Cardiac muscle cell (in vitro differentiated cells and primary cell): ENCODE measurements at regions not wholly inside any gene's neighbourhood (a gene's known extent, or its start where the extent isn't known, plus 50 kb on each side); places are given as distances from the start of the nearest gene placed in this dataset.
A peak's percentile ranks its signal among the peaks of the same experiment; 100 is the strongest.
"Not testable (repeated sequence)": the region's sequence is repeated elsewhere in the genome, so short reads cannot be mapped to it uniquely, and the experiment has no call there.

ENCODE experiments used
- DNase-seq, 2 donors: peaks; one replicate each; pipeline versions ENCODE4 v3.0.0 to v3.0.0-alpha.2; 2010 to 2017; ENCODE audit warnings: low read depth in 1 of 2, low spot score in 1 of 2
- H3K27ac ChIP-seq: fragments of 200-600 bp; sonication (generic); 2 replicates; pipeline ENCODE4 v1.5.1; 2016
- H3K27me3 ChIP-seq: fragments of 200-600 bp; sonication (generic); 2 replicates; pipeline ENCODE4 v1.6.0; 2016; ENCODE audit warnings: control low read depth
- H3K36me3 ChIP-seq: fragments of 200-600 bp; sonication (generic); 2 replicates; pipeline ENCODE4 v1.5.1; 2016; ENCODE audit warnings: control low read depth
- H3K4me1 ChIP-seq: fragments of 200-600 bp; sonication (generic); 2 replicates; pipeline ENCODE4 v1.8.1; 2017; ENCODE audit warnings: low read depth, mild to moderate bottlenecking, mixed run types
- H3K4me3 ChIP-seq: fragments of 200-600 bp; sonication (generic); 2 replicates; pipeline ENCODE4 v1.5.1; 2016; ENCODE audit warnings: mild to moderate bottlenecking
- H3K9me3 ChIP-seq: fragments of 200-600 bp; sonication (generic); 2 replicates; pipeline ENCODE4 v1.5.1; 2017; ENCODE audit warnings: low read depth, mild to moderate bottlenecking, control low read depth
- TF ChIP-seq, protein P1 (sequence below): IDR thresholded peaks from 2 replicates; pipeline ENCODE4 v1.5.1; 2012; ENCODE audit warnings: low read depth, mild to moderate bottlenecking, low read length

DNA sequence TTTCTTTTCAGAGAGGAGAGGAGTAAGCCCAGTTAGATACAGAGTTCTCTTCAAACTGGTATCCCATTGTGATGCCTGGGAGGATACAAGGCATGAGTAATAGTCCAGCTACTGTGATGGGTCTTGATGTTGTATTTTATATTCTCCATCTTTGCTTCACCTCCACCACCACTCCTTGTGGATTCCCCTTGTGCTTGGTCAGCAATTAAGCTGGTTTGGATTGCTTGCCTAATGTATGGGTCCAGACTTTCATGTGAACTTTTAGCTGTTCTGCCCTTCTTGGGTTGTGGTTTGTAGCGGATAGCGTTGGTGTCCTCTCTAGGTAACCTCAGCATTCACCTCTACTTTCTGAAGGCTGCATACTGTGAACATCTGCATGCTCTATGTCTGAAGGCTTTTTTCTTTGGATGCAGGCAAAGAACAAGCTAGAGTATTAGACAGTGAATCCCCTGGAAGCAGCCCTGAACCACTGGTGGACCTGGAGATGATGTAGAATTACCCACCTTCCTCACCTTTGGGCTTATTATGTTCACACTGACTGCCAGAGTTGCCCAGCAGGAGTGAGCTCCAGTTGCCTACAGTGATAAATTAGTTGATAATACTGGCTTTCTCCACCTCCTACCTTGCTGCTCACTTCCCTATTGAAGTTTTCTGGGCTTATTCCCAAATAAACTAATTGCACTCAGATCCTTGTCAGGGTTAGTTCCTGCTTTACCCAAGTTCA lies 126.5 kb upstream of the MTPN start:
- TF ChIP-seq, protein P1, sequence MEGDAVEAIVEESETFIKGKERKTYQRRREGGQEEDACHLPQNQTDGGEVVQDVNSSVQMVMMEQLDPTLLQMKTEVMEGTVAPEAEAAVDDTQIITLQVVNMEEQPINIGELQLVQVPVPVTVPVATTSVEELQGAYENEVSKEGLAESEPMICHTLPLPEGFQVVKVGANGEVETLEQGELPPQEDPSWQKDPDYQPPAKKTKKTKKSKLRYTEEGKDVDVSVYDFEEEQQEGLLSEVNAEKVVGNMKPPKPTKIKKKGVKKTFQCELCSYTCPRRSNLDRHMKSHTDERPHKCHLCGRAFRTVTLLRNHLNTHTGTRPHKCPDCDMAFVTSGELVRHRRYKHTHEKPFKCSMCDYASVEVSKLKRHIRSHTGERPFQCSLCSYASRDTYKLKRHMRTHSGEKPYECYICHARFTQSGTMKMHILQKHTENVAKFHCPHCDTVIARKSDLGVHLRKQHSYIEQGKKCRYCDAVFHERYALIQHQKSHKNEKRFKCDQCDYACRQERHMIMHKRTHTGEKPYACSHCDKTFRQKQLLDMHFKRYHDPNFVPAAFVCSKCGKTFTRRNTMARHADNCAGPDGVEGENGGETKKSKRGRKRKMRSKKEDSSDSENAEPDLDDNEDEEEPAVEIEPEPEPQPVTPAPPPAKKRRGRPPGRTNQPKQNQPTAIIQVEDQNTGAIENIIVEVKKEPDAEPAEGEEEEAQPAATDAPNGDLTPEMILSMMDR, result no peak
- no peaks in the 10 kb centered on the region for H3K9me3 ChIP-seq
- H3K36me3 ChIP-seq, result no peaks in the 10 kb centered on the region
- H3K4me3 ChIP-seq, result no peak overlapping the region
- no peak overlapping the region for H3K27ac ChIP-seq
- H3K4me1 ChIP-seq, result no peaks in the 10 kb centered on the region
- no peak for DNase-seq
- no peaks in the 10 kb centered on the region for H3K27me3 ChIP-seq

DNA sequence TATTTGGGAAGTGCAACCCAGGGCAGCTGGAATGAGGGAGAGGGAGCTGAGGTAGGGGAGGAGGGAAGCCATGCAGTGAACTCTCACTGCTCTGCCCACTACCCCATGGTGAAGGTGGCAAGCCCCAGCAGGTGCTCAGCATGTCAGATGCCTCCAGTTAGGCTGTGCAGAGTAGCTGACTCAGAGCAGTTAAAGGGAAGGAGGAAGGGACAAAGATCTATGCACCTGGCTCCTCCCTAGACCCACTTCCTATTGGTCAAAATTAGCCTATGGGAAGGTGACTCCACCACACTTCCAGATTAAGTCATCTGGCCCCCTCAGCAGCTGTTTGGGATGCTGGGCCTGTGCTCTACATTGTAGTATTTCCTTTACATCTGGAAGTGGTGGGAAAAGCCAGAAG lies 125.7 kb upstream of the MTPN start:
- no peak overlapping the region for H3K27ac ChIP-seq
- H3K36me3 ChIP-seq, result no peaks in the 10 kb centered on the region
- H3K4me1 ChIP-seq, result no peaks in the 10 kb centered on the region
- DNase-seq, result no peak
- H3K27me3 ChIP-seq, result no peaks in the 10 kb centered on the region
- TF ChIP-seq, protein P1, result no peak
- H3K9me3 ChIP-seq, result no peaks in the 10 kb centered on the region
- no peak overlapping the region for H3K4me3 ChIP-seq

DNA sequence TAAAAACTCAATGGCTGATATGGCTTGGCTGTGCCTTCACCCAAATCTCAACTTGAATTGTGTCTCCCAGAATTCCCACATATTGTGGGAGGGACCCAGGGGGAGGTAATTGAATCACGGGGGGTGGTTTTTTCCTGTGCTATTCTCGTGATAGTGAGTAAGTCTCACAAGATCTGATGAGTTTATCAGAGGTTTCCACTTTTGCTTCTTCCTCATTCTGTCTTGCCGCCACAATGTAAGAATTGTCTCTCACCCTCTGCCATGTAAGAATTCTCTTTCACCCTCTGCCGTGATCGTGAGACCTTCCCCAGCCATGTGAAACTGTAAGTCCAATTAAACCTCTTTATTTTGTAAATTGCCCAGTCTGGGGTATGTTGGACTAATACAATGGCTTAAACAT lies 115.6 kb upstream of the MTPN start:
- H3K36me3 ChIP-seq, H3K9me3 ChIP-seq, DNase-seq, H3K27ac ChIP-seq, H3K4me3 ChIP-seq, H3K27me3 ChIP-seq: not testable (repeated sequence)
- H3K4me1 ChIP-seq, result peaks cover 13% of the 10 kb centered on the region

GRCh38 chr7:136087881-136088280 lies 110.7 kb upstream of the MTPN start:
- H3K27ac ChIP-seq, result no peak overlapping the region
- no peak for DNase-seq
- H3K4me1 ChIP-seq, result peaks cover 20% of the 10 kb centered on the region
- no peak overlapping the region for H3K4me3 ChIP-seq
- TF ChIP-seq, protein P1, result no peak
- H3K9me3 ChIP-seq, result no peaks in the 10 kb centered on the region
- no peaks in the 10 kb centered on the region for H3K36me3 ChIP-seq
- no peaks in the 10 kb centered on the region for H3K27me3 ChIP-seq

DNA sequence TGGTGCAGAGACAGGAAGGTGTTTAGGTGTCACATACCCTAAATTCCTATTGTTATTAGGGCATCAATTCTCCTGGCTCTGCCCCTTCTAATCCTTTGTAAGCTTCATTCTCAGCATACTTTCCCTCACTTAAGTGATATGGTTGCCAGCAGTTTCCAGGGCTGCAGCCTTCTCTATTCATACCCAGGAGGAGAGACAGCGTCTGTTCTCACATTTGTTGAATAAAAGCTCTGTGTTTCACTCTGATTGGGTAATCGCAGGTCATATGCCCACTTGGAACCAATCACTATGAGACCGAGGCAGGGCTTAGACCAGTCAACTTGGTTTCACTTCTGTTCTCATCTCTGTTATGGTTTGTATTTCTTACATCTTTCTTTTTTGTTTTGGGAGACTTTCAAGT lies 109.6 kb upstream of the MTPN start:
- TF ChIP-seq, protein P1, result no peak
- Histone ChIP-seq H3K9me3 (no peaks in the 10 kb centered on the region), H3K27me3 (no peaks in the 10 kb centered on the region), H3K4me3 (no peak overlapping the region), H3K27ac (peak overlapping the region; percentile 50), H3K4me1 (peaks cover 20% of the 10 kb centered on the region), H3K36me3 (no peaks in the 10 kb centered on the region)
- DNase-seq, result peak; percentile 71 to 95

DNA sequence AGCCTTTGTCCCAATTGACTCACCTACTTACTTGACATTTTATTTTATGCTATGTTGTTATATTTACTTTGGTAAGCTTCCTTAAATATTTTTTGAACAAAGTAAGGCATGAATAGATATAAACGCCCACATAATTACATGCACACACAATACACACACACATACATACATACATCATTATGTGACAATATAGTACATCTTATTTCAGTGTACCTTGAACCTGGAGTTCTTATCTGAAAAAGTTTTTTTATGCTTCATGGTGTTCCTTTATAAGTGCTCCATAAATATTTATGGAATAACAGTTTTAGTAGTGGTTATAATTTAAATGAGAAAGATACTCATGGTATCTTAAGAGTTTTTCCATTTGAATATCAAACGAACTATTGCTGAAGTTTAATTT lies 102.8 kb upstream of the MTPN start:
- no peaks in the 10 kb centered on the region for H3K36me3 ChIP-seq
- TF ChIP-seq, protein P1, result no peak
- no peaks in the 10 kb centered on the region for H3K9me3 ChIP-seq
- no peaks in the 10 kb centered on the region for H3K4me1 ChIP-seq
- no peak overlapping the region for H3K4me3 ChIP-seq
- no peak for DNase-seq
- H3K27me3 ChIP-seq, result no peaks in the 10 kb centered on the region
- no peak overlapping the region for H3K27ac ChIP-seq
